Gastrocnemius medialis (tissue), 4 donors: ENCODE measurements at regions not wholly inside any gene's neighbourhood (a gene's known extent, or its start where the extent isn't known, plus 50 kb on each side); places are given as distances from the start of the nearest gene placed in this dataset.

Experiments used
- POLR2A ChIP-seq, 2 donors: fragments of 450-650 bp; IDR thresholded peaks; one replicate each; pipeline ENCODE4 v1.6.1; 2017; ENCODE audit warnings: antibody characterized with exemption in 2 of 2, mild to moderate bottlenecking in 2 of 2, moderate library complexity in 2 of 2
- TF ChIP-seq, protein P1 (sequence below), 5 experiments: fragments of 450-650 bp in 3 of 5; fragments of 200-600 bp in 2 of 5; sonication (generic) in 2 of 5; IDR thresholded peaks in 4 of 5; conservative IDR thresholded peaks in 1 of 5; 1 replicate in 4 of 5; 2 replicates in 1 of 5; pipeline ENCODE4 v1.5.1; 2016 to 2019; ENCODE audit warnings: antibody characterized with exemption in 5 of 5, mild to moderate bottlenecking in 3 of 5, moderate library complexity in 3 of 5

DNA sequence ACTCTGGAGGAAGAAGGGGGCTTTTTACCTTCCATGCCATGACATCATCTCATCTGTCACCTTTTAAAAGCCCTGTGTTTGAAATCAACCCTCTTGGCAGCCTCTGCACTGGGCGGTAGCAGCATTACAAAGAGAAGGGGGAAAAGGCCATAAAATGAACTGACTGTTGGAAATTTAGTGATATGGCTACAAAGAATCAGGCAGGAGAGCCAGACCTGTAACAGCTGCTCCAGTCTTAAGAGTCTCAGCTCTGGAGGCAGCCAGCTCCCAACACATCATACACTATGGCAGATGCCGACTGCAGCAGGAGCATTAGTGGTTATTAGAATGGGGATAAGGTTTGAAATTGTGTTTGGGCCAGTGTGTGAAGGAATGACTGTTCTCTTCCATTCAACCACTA lies 257.5 kb downstream of the DMAC1 start:
- TF ChIP-seq, protein P1, sequence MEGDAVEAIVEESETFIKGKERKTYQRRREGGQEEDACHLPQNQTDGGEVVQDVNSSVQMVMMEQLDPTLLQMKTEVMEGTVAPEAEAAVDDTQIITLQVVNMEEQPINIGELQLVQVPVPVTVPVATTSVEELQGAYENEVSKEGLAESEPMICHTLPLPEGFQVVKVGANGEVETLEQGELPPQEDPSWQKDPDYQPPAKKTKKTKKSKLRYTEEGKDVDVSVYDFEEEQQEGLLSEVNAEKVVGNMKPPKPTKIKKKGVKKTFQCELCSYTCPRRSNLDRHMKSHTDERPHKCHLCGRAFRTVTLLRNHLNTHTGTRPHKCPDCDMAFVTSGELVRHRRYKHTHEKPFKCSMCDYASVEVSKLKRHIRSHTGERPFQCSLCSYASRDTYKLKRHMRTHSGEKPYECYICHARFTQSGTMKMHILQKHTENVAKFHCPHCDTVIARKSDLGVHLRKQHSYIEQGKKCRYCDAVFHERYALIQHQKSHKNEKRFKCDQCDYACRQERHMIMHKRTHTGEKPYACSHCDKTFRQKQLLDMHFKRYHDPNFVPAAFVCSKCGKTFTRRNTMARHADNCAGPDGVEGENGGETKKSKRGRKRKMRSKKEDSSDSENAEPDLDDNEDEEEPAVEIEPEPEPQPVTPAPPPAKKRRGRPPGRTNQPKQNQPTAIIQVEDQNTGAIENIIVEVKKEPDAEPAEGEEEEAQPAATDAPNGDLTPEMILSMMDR (IDR thresholded peaks at IDR 0.05 in 4 of 5, conservative IDR thresholded peaks at IDR 0.05 in 1 of 5) = no peak
- no peak for TF ChIP-seq POLR2A (IDR thresholded peaks at IDR 0.05)
